Endothelial cell of umbilical vein (primary cell): ENCODE measurements at regions not wholly inside any gene's neighbourhood (a gene's known extent, or its start where the extent isn't known, plus 50 kb on each side); places are given as distances from the start of the nearest gene placed in this dataset.

ENCODE experiments used
- CTCF ChIP-seq, 2 donors: IDR thresholded peaks; 1 replicate in 1 of 2; 2 replicates in 1 of 2; pipeline ENCODE4 v1.5.1; 2011; ENCODE audit warnings: low read length in 2 of 2, mild to moderate bottlenecking in 2 of 2, moderate library complexity in 2 of 2, control low read depth in 1 of 2, inconsistent platforms in 1 of 2, low read depth in 1 of 2; ENCODE audit not compliant: insufficient read depth in 1 of 2; ENCODE audit errors: extremely low read depth in 1 of 2
- FOS ChIP-seq: IDR thresholded peaks from 2 replicates; pipeline ENCODE4 v1.6.1; 2011; ENCODE audit warnings: mild to moderate bottlenecking, low read length, moderate library complexity, borderline replicate concordance; ENCODE audit not compliant: insufficient read depth
- POLR2A ChIP-seq: IDR thresholded peaks from 2 replicates; pipeline ENCODE4 v1.6.1; 2012; ENCODE audit warnings: low read depth, mild to moderate bottlenecking, control low read depth, low read length

GRCh38 chr7:19575909-19576557, 132.8 kb downstream of the POLR1F start:
- TF ChIP-seq CTCF (IDR thresholded peaks at IDR 0.05; ENCODE audit: extremely low read depth in 1 of 2, insufficient read depth in 1 of 2, low read depth in 1 of 2, low read length in 2 of 2) (no peak), POLR2A (no peak), FOS (no peak)
